ENCODE measurements at regions not wholly inside any gene's neighbourhood (a gene's known extent, or its start where the extent isn't known, plus 50 kb on each side); places are given as distances from the start of the nearest gene placed in this dataset.

- TF ChIP-seq, protein P1, sequence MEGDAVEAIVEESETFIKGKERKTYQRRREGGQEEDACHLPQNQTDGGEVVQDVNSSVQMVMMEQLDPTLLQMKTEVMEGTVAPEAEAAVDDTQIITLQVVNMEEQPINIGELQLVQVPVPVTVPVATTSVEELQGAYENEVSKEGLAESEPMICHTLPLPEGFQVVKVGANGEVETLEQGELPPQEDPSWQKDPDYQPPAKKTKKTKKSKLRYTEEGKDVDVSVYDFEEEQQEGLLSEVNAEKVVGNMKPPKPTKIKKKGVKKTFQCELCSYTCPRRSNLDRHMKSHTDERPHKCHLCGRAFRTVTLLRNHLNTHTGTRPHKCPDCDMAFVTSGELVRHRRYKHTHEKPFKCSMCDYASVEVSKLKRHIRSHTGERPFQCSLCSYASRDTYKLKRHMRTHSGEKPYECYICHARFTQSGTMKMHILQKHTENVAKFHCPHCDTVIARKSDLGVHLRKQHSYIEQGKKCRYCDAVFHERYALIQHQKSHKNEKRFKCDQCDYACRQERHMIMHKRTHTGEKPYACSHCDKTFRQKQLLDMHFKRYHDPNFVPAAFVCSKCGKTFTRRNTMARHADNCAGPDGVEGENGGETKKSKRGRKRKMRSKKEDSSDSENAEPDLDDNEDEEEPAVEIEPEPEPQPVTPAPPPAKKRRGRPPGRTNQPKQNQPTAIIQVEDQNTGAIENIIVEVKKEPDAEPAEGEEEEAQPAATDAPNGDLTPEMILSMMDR (conservative IDR thresholded peaks at IDR 0.05; ENCODE audit: low read length), result no peak
- no peak for TF ChIP-seq EZH2phosphoT487 (IDR thresholded peaks at IDR 0.05; ENCODE audit: borderline replicate concordance, low read depth, low read length)
Observed at GRCh38 chr4:163863082-163863481, 368.6 kb downstream of the TMA16 start.

All from OCI-LY7 (cell line).